GM20000 (cell line): ENCODE measurements at regions not wholly inside any gene's neighbourhood (a gene's known extent, or its start where the extent isn't known, plus 50 kb on each side); places are given as distances from the start of the nearest gene placed in this dataset.

Experiments
- DNase-seq: peaks from one replicate; pipeline ENCODE4 v3.0.0; 2012; ENCODE audit warnings: low spot score
- TF ChIP-seq, protein P1 (sequence below): IDR thresholded peaks from 2 replicates; pipeline ENCODE4 v1.5.1; 2012; ENCODE audit warnings: mild to moderate bottlenecking, control low read depth; ENCODE audit errors: extremely low read depth, missing control alignments

DNA sequence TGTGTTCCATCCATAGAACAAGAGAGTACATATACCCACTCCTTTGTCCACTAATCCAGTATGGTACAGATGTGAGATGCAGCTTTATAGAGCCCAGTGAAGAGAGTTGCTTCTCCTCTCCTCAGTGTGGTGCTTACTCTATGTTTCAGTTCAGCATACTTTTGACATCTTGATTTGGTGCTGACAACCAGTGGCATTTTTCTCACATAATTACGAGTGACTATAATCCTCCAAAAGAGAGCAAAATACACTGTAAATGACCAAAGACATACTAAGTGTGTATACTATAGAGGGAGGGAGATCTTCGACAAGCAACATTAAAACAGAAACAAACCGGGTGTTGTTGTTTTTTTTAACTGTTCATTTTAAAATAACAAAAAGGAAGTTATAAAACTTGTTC is 191.5 kb downstream of the KLHL28 start:
- TF ChIP-seq, protein P1, sequence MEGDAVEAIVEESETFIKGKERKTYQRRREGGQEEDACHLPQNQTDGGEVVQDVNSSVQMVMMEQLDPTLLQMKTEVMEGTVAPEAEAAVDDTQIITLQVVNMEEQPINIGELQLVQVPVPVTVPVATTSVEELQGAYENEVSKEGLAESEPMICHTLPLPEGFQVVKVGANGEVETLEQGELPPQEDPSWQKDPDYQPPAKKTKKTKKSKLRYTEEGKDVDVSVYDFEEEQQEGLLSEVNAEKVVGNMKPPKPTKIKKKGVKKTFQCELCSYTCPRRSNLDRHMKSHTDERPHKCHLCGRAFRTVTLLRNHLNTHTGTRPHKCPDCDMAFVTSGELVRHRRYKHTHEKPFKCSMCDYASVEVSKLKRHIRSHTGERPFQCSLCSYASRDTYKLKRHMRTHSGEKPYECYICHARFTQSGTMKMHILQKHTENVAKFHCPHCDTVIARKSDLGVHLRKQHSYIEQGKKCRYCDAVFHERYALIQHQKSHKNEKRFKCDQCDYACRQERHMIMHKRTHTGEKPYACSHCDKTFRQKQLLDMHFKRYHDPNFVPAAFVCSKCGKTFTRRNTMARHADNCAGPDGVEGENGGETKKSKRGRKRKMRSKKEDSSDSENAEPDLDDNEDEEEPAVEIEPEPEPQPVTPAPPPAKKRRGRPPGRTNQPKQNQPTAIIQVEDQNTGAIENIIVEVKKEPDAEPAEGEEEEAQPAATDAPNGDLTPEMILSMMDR: no peak

DNA sequence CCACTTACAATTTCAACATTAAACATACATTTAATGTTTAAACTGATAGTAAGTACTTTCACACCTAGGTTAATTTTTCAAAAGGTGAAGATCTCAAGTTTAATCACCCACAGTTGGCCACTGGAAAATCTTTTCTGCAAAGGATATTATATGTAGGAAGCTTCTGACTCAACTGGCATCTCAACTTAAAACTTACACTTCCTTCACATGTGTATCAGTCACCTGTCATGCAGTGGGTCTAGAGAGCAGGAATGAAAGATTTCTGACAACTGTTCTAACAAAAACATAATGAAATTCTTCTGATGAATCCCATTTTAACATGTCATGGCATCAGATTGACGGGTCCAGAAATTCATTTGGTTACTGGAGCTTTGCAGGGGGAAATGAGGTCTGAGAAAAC is 192.8 kb downstream of the KLHL28 start:
- TF ChIP-seq, protein P1: no peak
- no peak for DNase-seq

More for the DNA sequence above, 191.5 kb downstream of the KLHL28 start:
- DNase-seq: no peak

GRCh38 chr14:44767646-44768173 is 194.0 kb downstream of the KLHL28 start:
- no peak for DNase-seq
- TF ChIP-seq, protein P1: no peak

DNA sequence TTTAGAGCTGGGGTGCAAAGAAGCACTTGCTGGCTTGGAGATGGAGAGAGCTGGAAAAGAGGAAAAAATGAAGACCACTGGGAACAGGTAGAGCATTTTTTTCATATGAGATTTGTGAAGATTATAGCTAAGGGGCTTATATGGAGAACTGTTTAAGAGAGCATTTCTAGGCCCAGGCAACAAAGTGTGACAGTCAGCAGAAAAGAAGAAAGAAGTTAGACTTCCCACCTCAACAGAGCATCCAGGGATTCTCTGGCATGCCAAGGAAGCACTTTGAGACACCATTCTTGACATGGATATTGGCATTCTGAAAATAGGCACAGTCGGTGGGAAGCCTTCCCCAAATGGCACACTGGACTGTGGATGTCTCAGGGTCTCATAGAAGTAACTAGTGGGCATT is 195.5 kb downstream of the KLHL28 start:
- TF ChIP-seq, protein P1: no peak
- DNase-seq: no peak

- DNase-seq: no peak
- TF ChIP-seq, protein P1: no peak
Observed at GRCh38 chr14:44763356-44763755, 198.4 kb downstream of the KLHL28 start.

DNA sequence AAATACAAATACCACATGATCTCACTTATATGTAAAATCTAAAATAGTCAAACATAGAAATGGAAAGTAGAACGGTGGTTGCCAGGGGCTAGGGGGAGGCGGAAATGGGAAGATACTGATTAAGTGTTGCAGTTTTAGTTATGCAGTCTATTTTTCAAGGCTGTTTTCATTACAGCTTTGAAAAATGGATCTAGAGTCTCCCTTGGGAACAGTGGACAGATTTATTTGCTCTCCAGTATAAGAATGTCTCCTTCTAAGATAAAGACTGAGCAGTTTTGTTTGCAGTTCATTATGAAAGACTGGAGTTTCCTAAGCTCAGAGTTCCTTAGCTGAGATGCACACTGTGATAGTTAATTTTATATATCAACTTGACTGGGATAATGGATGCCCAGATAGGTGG is 202.5 kb downstream of the KLHL28 start:
- DNase-seq: no peak
- TF ChIP-seq, protein P1: no peak

- DNase-seq: no peak
- TF ChIP-seq, protein P1: no peak
Observed at GRCh38 chr14:44756554-44756953, 205.2 kb downstream of the KLHL28 start.
